PFSK-1 (cell line): ENCODE measurements at regions not wholly inside any gene's neighbourhood (a gene's known extent, or its start where the extent isn't known, plus 50 kb on each side); places are given as distances from the start of the nearest gene placed in this dataset.

ENCODE experiments used
- FOXP2 ChIP-seq: optimal IDR thresholded peaks from 2 replicates; pipeline ENCODE3; 2011; ENCODE audit warnings: borderline replicate concordance, control low read depth, inconsistent platforms; ENCODE audit not compliant: insufficient read depth; ENCODE audit errors: extremely low read length, extremely low read depth
- POLR2AphosphoS5 ChIP-seq: IDR thresholded peaks from 2 replicates; pipeline ENCODE4 v1.6.1; 2012; ENCODE audit warnings: low read depth, mild to moderate bottlenecking, control low read depth, low read length, moderate library complexity
- SIN3A ChIP-seq: IDR thresholded peaks from 2 replicates; pipeline ENCODE4 v1.6.1; 2012; ENCODE audit warnings: mild to moderate bottlenecking, low read length, moderate library complexity, borderline replicate concordance; ENCODE audit not compliant: insufficient read depth
- TAF1 ChIP-seq: IDR thresholded peaks from 2 replicates; pipeline ENCODE4 v1.6.1; 2012; ENCODE audit warnings: low read length, control low read depth, borderline replicate concordance; ENCODE audit not compliant: insufficient read depth
- TF ChIP-seq, protein P1 (sequence below), 2 experiments: IDR thresholded peaks; 2 replicates each; pipeline versions ENCODE4 v1.6.1 to v1.8.0; 2011 to 2012; ENCODE audit warnings: low read depth in 2 of 2, low read length in 2 of 2, control low read depth in 1 of 2, inconsistent platforms in 1 of 2, mild to moderate bottlenecking in 1 of 2, moderate library complexity in 1 of 2; ENCODE audit not compliant: insufficient read depth in 1 of 2

DNA sequence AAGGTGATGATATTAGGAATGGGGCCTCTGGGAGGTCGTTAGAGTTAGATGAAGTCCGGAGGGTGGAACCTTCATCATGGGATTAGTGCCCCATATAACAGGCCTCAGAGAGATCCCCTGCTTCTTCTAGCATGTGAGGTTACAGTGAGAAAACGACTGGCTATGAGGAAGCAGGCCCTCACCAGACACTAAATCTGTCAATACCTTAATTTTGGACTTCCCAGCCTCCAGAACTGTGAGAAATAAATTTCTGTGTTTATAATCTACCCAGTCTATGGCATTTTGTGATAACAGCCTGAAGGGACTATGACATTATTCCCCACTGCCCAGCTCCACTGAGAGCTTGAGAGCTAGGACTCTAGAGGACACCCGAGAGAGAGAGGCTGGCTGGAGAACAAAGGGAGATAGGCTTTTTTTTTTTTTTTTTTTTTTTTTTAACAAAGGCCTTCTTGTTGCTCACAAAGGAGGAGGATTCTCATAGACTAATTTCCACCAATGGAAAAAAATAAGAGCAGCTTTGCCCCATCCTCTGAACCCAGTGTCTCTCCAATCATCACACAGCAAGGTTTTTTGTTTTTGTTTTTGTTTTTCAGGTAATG is 87.8 kb upstream of the EEA1 start:
- TF ChIP-seq SIN3A (no peak), POLR2AphosphoS5 (no peak), TAF1 (no peak), FOXP2 (no peak)
- TF ChIP-seq, protein P1, sequence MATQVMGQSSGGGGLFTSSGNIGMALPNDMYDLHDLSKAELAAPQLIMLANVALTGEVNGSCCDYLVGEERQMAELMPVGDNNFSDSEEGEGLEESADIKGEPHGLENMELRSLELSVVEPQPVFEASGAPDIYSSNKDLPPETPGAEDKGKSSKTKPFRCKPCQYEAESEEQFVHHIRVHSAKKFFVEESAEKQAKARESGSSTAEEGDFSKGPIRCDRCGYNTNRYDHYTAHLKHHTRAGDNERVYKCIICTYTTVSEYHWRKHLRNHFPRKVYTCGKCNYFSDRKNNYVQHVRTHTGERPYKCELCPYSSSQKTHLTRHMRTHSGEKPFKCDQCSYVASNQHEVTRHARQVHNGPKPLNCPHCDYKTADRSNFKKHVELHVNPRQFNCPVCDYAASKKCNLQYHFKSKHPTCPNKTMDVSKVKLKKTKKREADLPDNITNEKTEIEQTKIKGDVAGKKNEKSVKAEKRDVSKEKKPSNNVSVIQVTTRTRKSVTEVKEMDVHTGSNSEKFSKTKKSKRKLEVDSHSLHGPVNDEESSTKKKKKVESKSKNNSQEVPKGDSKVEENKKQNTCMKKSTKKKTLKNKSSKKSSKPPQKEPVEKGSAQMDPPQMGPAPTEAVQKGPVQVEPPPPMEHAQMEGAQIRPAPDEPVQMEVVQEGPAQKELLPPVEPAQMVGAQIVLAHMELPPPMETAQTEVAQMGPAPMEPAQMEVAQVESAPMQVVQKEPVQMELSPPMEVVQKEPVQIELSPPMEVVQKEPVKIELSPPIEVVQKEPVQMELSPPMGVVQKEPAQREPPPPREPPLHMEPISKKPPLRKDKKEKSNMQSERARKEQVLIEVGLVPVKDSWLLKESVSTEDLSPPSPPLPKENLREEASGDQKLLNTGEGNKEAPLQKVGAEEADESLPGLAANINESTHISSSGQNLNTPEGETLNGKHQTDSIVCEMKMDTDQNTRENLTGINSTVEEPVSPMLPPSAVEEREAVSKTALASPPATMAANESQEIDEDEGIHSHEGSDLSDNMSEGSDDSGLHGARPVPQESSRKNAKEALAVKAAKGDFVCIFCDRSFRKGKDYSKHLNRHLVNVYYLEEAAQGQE (IDR thresholded peaks at IDR 0.05; ENCODE audit: insufficient read depth in 1 of 2, low read depth in 2 of 2, low read length in 2 of 2): no peak
